ENCODE measurements at regions not wholly inside any gene's neighbourhood (a gene's known extent, or its start where the extent isn't known, plus 50 kb on each side); places are given as distances from the start of the nearest gene placed in this dataset.
"Not testable (repeated sequence)": the region's sequence is repeated elsewhere in the genome, so short reads cannot be mapped to it uniquely, and the experiment has no call there.

- DNase-seq (ENCODE audit: low read depth), result no peak
These were observed 96.2 kb upstream of the CPM start for GRCh38 chr12:69028941-69029729.

DNA sequence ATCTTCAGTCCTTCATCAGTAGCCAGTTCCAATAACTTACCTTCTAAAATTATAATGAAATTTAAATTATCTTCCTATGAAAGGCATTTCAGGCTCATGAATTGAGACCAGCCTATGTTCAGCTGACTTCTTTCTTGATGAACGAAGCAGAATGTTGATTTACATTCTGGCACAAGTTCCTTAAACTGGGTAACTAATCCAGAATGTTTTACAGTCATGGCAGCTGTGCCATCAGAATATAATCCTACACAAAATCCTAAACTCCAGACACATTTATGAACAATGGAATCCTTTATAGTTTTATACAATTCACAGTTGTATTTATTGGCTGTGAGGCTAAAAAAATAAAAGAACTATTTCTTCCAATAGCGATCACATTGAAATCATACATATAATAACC, 97.3 kb upstream of the CPM start:
- no peak for DNase-seq (ENCODE audit: low read depth)

DNA sequence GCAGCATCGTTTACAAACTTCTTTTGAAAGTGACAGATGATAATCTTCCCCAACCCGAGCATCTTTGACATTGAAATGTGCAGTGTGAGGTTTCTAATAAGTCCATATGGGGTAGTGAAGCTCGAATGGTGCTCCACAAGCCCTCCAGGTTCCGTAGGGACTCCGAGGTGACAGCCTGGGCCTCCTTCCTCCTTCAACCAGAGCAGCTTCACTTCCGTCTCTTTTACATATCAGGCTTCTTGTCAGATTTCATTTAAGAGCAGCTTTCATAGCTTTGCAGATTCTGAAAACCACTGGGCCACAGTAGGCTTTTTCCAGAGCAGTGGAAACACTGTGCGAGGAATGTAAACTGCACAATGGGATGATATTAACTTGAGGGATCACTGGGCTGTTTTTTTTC, 103.6 kb upstream of the CPM start:
- DNase-seq (ENCODE audit: low read depth), result no peak

GRCh38 chr12:69036999-69037398, 104.0 kb upstream of the CPM start:
- no peak for DNase-seq (ENCODE audit: low read depth)

DNA sequence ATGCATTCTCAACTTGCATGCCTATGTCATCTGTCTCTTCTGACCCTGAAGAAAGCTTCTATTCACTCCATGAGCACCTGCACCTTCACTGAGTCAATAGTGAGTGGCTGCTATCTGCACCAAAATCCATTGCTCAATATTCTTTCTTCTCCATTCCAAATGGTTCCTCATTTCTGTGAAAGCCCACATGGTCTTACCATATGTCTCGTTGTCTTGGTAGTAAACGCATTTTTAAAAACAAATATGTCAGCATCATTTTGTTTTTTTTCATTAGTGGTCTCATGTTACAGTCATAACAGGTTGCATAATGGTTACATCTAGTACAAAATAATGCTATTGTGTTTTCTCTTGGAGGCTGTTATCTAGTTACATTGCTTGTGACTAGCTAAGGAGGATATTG, 106.9 kb upstream of the CPM start:
- DNase-seq (ENCODE audit: low read depth), result no peak

DNA sequence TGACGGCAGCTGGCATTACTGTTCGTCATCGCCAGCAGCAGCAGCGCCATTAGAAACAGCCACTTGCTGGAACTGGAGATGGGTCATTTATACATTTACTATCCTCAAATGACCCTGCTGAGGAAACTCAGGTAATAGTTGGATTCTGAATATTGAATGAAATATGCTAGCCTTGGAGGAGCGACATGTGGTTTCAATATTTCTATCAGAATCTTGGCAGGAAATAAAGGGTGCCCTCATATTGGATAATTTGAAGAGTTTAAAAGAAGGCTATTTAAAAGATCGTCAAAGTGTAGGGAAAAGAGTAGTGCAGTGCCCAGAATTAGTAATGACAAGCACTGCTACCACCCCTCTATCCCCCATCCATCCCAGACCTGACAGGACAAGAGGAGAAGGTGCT, 109.6 kb upstream of the CPM start:
- DNase-seq (ENCODE audit: low read depth), result no peak

- DNase-seq (ENCODE audit: low read depth), result no peak
These were observed 110.0 kb upstream of the CPM start for GRCh38 chr12:69042970-69043369.

DNA sequence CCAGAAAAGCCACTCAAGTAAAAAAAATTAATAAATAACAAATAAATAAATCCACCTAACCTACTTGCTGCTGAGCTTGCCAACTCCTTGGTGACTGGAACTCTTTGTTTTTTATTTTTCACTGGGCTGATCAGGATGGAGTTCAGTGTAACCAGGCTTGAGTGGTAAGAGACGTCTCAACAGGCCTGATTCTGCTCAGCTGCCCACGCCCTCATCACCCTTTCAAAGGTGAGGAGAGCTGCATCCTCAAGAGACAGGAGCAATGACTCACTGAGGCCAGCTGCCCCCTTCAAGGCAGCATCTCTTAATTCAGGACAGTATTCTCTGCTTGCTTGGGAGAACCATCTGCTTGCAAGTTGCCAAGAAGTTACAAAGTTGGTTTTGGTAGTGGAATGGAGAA, 111.9 kb upstream of the CPM start:
- no peak for DNase-seq (ENCODE audit: low read depth)

DNA sequence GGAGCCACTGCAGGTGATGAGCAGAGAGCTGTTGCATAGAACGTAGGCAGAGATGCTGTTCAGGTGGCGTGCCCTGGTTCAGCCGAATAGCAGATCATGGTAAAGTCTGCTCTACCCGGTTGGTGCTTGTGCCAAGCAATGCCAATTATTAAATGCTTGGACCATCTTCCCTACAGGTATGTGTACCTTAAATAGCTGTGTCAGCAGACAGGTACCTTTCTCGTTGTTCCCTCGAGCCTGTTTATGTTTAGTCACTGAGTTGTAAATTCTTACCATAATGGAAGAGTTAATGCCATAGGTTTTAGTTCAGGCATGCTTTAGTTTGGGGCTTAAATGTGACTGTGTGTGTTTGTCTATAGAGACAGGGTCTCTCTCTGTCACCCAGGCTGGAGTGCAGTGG, 112.5 kb upstream of the CPM start:
- no peak for DNase-seq (ENCODE audit: low read depth)

- no peak for DNase-seq (ENCODE audit: low read depth)
These were observed 113.4 kb upstream of the CPM start for GRCh38 chr12:69046363-69046762.

- no peak for DNase-seq (ENCODE audit: low read depth)
These were observed 113.9 kb upstream of the CPM start for GRCh38 chr12:69046920-69047319.

DNA sequence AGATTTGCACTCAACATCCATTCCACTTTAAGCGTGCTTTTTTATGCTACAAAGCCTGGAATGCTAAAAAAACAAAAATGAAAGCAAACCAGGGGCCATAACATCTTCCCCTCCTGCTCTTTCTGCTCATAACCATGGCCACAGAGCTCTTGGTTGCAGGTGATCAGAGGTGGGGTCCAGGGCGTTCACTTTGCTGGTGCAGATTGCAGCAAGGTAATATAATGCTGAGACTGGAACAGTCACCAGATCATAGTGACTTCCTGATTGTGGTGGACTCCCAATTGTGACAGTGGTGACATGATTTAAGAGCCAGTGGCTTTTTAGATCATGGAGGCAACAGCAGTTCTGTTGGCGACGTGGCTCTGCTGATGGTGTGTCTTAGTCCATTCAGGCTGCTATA, 115.0 kb upstream of the CPM start:
- no peak for DNase-seq (ENCODE audit: low read depth)

- DNase-seq (ENCODE audit: low read depth), result not testable (repeated sequence)
These were observed 116.9 kb upstream of the CPM start for GRCh38 chr12:69049855-69050254.

- no peak for DNase-seq (ENCODE audit: low read depth)
These were observed 119.8 kb upstream of the CPM start for GRCh38 chr12:69052613-69053408.

- no peak for DNase-seq (ENCODE audit: low read depth)
These were observed 121.5 kb upstream of the CPM start for GRCh38 chr12:69054343-69055056.

DNA sequence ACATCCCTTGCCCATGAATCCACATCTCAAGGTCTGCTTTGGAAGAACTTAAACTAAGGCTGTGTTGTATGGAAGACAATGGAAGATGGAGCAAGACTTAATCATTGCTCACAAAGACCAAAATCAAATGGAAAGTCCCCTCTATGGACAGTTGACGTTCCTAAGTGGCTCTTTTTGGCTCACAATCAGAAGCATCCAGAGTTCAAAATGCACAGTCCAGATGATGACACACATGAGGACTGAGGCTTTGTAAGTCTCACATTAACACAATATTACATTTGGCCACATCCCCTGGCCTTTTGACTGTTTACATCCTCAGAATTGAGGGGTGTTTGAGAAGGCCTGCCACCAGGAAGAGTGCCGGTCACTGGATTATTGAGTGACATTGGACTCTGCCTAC, 122.3 kb upstream of the CPM start:
- DNase-seq (ENCODE audit: low read depth), result no peak

DNA sequence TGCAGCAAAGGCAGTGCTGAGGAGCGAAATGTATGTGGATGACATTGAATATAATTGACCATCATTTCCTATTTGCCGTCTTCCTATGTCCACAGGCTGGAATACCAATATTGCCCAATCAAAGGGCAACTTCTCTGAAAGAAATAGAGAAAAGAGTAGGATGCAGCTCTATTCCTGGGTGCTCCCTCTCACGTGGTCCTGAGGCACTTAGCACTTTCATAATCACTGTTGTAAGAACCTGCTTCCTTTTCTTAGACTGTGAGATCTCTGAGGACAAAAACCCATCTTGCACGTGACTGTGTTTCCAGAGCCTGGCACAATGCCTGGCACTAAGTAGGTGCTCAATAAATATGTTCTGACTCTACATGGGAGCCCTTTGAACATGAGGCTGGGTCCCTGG, 122.7 kb upstream of the CPM start:
- no peak for DNase-seq (ENCODE audit: low read depth)

DNA sequence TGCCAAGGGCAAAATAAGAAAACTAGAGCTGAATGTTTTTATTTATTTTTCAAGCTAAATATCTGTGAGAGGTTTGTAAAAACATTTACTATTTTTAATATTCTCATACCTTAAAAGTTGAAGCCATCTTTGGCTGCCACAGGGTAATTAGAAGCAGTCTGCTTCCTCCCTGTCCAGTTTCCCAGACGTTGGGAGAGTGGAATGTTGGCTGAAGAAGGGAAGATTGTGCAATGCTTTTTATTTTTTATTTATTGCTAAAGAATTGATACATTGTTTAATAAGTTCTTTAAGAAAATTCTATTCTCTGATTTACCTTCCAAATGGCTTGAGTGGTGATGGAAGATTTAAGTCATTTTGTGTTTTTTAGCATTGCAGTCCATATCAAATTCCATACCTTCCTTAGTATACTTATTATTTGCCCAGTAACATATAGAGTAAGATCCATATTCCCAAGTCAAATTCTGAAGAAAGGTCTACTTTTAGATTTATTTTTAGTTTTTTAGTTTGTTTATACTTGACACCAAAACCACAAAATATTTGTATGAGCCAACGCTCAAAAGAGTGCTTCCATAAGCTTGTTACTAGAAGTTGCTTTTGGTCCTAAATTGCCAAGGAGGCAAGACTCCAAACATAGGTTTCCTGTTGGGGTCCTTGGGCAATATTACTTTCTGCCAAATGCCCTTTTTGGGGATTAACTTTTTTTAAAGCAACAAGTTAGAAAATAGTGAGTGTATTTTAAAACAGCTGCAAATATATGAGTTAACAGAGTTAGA, 124.0 kb upstream of the CPM start:
- no peak for DNase-seq (ENCODE audit: low read depth)

DNA sequence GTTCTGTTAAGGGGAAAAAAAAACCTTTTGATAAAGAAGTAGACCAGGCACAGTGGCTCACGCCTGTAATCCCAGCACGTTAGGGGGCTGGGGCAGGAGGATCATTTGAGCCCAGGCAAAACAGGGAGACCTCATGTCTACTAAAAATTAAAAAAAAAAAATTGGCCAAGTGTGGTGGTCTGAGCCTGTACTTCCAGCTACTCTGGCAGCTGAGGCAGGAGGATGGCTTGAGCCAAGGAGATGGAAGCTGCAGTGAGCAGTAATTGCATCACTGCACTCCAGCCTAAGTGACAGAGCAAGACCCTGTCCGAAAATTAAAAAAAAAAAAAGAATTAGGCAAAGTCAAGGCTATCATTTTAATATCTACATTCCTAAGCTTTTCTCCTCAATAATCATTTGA, 124.8 kb upstream of the CPM start:
- no peak for DNase-seq (ENCODE audit: low read depth)

DNA sequence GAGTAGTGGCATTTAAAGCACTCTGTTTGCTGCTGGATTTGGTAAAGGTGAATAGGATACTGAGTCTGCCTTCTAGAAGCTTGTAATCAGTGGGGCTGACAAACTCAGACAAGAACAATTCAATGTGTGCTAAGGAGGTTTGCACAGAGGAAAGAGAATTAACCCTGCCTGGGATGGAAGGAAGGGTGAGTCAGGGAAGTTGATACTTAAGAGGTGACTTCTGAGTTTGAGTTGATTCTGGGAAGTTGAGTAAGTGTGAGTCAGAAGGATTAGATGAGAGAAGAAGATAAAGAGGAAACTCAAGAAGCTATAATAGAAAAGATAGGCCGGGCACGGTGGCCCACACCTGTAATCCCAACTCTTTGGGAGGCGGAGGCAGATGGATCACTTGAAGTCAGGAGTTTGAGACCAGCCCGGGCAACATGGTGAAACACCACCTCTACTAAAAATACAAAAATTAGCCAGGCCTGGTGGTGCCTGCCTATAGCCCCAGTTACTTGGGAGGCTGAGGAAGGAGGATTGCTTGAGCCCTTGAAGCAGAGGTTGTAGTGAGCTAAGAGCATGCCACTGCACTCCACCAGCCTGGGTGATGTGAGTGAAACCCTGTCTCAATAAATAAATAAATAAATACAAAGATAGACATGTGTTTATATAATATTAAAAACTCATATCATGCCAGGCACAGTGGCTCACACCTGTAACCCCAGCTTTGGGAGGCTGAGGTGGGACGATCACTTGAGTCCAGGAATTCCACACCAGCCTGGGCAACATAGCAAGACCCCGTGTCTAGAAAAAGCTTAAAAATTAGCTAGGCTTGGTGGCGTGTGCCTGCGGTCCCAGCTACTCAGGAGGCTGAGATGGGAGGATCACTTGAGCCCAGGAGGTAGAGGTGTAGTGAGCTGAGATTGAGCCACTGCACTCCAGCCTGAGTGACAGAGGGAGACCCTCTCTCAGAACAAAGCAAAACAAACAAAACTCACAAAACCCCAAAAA, 126.8 kb upstream of the CPM start:
- DNase-seq (ENCODE audit: low read depth), result no peak

- DNase-seq (ENCODE audit: low read depth), result no peak
These were observed 128.6 kb upstream of the CPM start for GRCh38 chr12:69061574-69061973.

Data from CMK (cell line).